Spleen (tissue), 11 donors: ENCODE measurements at regions not wholly inside any gene's neighbourhood (a gene's known extent, or its start where the extent isn't known, plus 50 kb on each side); places are given as distances from the start of the nearest gene placed in this dataset.

ENCODE experiments used
- DNase-seq: peaks from one replicate; pipeline ENCODE4 v3.0.0-alpha.2; 2020
- H3K27ac ChIP-seq, 8 donors: fragments of 200-600 bp; sonication (generic) in 7 of 8; 1 replicate in 4 of 8; 2 replicates in 4 of 8; pipeline versions ENCODE4 v1.5.0 to v1.8.0; 2016 to 2021; ENCODE audit warnings: inconsistent platforms in 4 of 8, mild to moderate bottlenecking in 4 of 8, moderate library complexity in 1 of 8
- H3K27me3 ChIP-seq, 7 donors: fragments of 200-600 bp; sonication (generic) in 6 of 7; replicated peaks in 1 of 7; 1 replicate in 4 of 7; 2 replicates in 3 of 7; pipeline versions ENCODE4 v1.5.0 to v1.8.0; 2016 to 2021; ENCODE audit warnings: inconsistent platforms in 3 of 7, mild to moderate bottlenecking in 1 of 7
- H3K36me3 ChIP-seq, 6 donors: fragments of 200-600 bp; sonication (generic) in 5 of 6; 1 replicate in 4 of 6; 2 replicates in 2 of 6; pipeline versions ENCODE4 v1.5.0 to v1.8.0; 2016 to 2021; ENCODE audit warnings: inconsistent platforms in 2 of 6
- H3K4me1 ChIP-seq, 6 donors: fragments of 200-600 bp; sonication (generic) in 5 of 6; 1 replicate in 3 of 6; 2 replicates in 3 of 6; pipeline versions ENCODE4 v1.5.0 to v1.8.0; 2016 to 2021; ENCODE audit warnings: inconsistent platforms in 3 of 6
- H3K4me3 ChIP-seq, 8 donors: fragments of 200-600 bp; sonication (generic) in 7 of 8; 1 replicate in 4 of 8; 2 replicates in 4 of 8; pipeline versions ENCODE4 v1.5.0 to v1.8.0; 2016 to 2021; ENCODE audit warnings: inconsistent platforms in 4 of 8, mild to moderate bottlenecking in 4 of 8, moderate library complexity in 2 of 8
- H3K9me3 ChIP-seq, 8 donors: fragments of 200-600 bp; sonication (generic) in 7 of 8; 1 replicate in 4 of 8; 2 replicates in 4 of 8; pipeline versions ENCODE4 v1.5.0 to v1.8.0; 2016 to 2021; ENCODE audit warnings: inconsistent platforms in 4 of 8
- CTCF ChIP-seq, 11 experiments: fragments of 200-600 bp in 7 of 11; fragments of 450-650 bp in 4 of 11; sonication (generic) in 4 of 11; IDR thresholded peaks in 8 of 11; conservative IDR thresholded peaks in 3 of 11; 1 replicate in 7 of 11; 2 replicates in 4 of 11; pipeline versions ENCODE4 v1.4.0 to v1.8.0; 2016 to 2021; ENCODE audit warnings: antibody characterized with exemption in 11 of 11, inconsistent platforms in 4 of 11, mild to moderate bottlenecking in 1 of 11
- POLR2A ChIP-seq, 3 donors: fragments of 450-650 bp; IDR thresholded peaks; one replicate each; pipeline ENCODE4 v1.5.1; 2017; ENCODE audit warnings: antibody characterized with exemption in 3 of 3, mild to moderate bottlenecking in 1 of 3
- POLR2AphosphoS5 ChIP-seq, 3 donors: sonication (generic); formaldehyde crosslinking; IDR thresholded peaks; one replicate each; pipeline ENCODE4 v1.5.1; 2017; ENCODE audit warnings: antibody characterized with exemption in 3 of 3
- WGBS, 5 donors: extraction: QIAGEN DNeasy Blood & Tissue Kit in 3 of 5; methylation state at CpG; one replicate each; pipeline versions ENCODE4 v1.1.5 to v1.1.7; 2013 to 2018; 5-methylcytosine and 5-hydroxymethylcytosine counted together
- intact Hi-C: fragments of 100-400 bp; cut with DNase I; formaldehyde crosslinking; loops from one replicate; pipeline ENCODE4 v1.15.0; 2023; ENCODE audit warnings: low total_unique reads
- donor health status: healthy with polysubstance abuse.
- donor health status: DM: no; HTN: no; CAD: no; lungs with moderate emphysema.
- donor health status: DM: no; HTN: no; CAD: no.
- donor health status: Bipolar disorder and iron deficiency.
- donor health status: healthy.
- donor health status: DM: no; HTN: no; CAD: no.
- donor health status: DM: yes; HTN: yes; CAD: no.

GRCh38 chr3:132225664-132226063, 91.5 kb upstream of the ACP3 start:
- intact Hi-C loops, result no loop called here
- no peak for TF ChIP-seq POLR2AphosphoS5 (IDR thresholded peaks at IDR 0.05)
- TF ChIP-seq CTCF (IDR thresholded peaks at IDR 0.05 in 8 of 11, conservative IDR thresholded peaks at IDR 0.05 in 3 of 11), result no peak
- no peak for TF ChIP-seq POLR2A (IDR thresholded peaks at IDR 0.05)

GRCh38 chr3:132228923-132229322, 88.3 kb upstream of the ACP3 start:
- intact Hi-C loops, result no loop called here
- Histone ChIP-seq H3K9me3 (no peaks in the 10 kb centered on the region), H3K4me1 (no peaks in the 10 kb centered on the region), H3K27ac (no peak overlapping the region), H3K4me3 (no peak overlapping the region), H3K27me3 (no peaks in the 10 kb centered on the region), H3K36me3 (no peaks in the 10 kb centered on the region)
- no peak for DNase-seq
- WGBS, 5 donors, result 56 to 91% (median 63%) methylated on average over 3 of the region's 3 CpGs
- TF ChIP-seq POLR2A (IDR thresholded peaks at IDR 0.05), result no peak
- TF ChIP-seq POLR2AphosphoS5 (IDR thresholded peaks at IDR 0.05), result no peak
- no peak for TF ChIP-seq CTCF (IDR thresholded peaks at IDR 0.05 in 8 of 11, conservative IDR thresholded peaks at IDR 0.05 in 3 of 11)

More at GRCh38 chr3:132225664-132226063, 91.5 kb upstream of the ACP3 start:
- Histone ChIP-seq H3K27me3 (no peaks in the 10 kb centered on the region), H3K9me3 (no peaks in the 10 kb centered on the region), H3K4me3 (no peak overlapping the region), H3K27ac (no peak overlapping the region), H3K36me3 (no peaks in the 10 kb centered on the region), H3K4me1 (no peaks in the 10 kb centered on the region)
- DNase-seq, result no peak
- 87 to 98% (median 93%) methylated on average over 2 of the region's 2 CpGs for WGBS, 5 donors

- DNase-seq, result no peak
- Histone ChIP-seq H3K9me3 (no peaks in the 10 kb centered on the region), H3K27me3 (no peaks in the 10 kb centered on the region), H3K27ac (no peak overlapping the region), H3K4me3 (no peak overlapping the region), H3K36me3 (no peaks in the 10 kb centered on the region), H3K4me1 (no peaks in the 10 kb centered on the region)
- 74 to 87% (median 84%) methylated on average over 2 of the region's 2 CpGs for WGBS, 5 donors
- TF ChIP-seq POLR2A (IDR thresholded peaks at IDR 0.05) (no peak), POLR2AphosphoS5 (IDR thresholded peaks at IDR 0.05) (no peak), CTCF (IDR thresholded peaks at IDR 0.05 in 8 of 11, conservative IDR thresholded peaks at IDR 0.05 in 3 of 11) (no peak)
- intact Hi-C loops, result no loop called here
These were observed 87.6 kb upstream of the ACP3 start for GRCh38 chr3:132229641-132230040.

- H3K4me1 ChIP-seq, result no peaks in the 10 kb centered on the region
- no peak for TF ChIP-seq CTCF (IDR thresholded peaks at IDR 0.05 in 8 of 11, conservative IDR thresholded peaks at IDR 0.05 in 3 of 11)
- no peak for TF ChIP-seq POLR2AphosphoS5 (IDR thresholded peaks at IDR 0.05)
- TF ChIP-seq POLR2A (IDR thresholded peaks at IDR 0.05), result no peak
- no peak for DNase-seq
- intact Hi-C loops, result no loop called here
- no peaks in the 10 kb centered on the region for H3K27me3 ChIP-seq
- no peak overlapping the region for H3K27ac ChIP-seq
- WGBS, 5 donors, result 86 to 93% (median 88%) methylated on average over 8 of the region's 8 CpGs
- H3K9me3 ChIP-seq, result no peaks in the 10 kb centered on the region
- no peak overlapping the region for H3K4me3 ChIP-seq
- H3K36me3 ChIP-seq, result no peaks in the 10 kb centered on the region
These were observed 86.8 kb upstream of the ACP3 start for GRCh38 chr3:132230156-132231000.
